WTC11 (cell line): ENCODE measurements at regions not wholly inside any gene's neighbourhood (a gene's known extent, or its start where the extent isn't known, plus 50 kb on each side); places are given as distances from the start of the nearest gene placed in this dataset.

ENCODE experiments used
- ATAC-seq: fragments of 200-7000 bp; cut with Tn5 transposase; 2 replicates; pipeline ENCODE4 v1.10.0; 2021; ENCODE audit warnings: mild to moderate bottlenecking, moderate library complexity
- CTCF ChIA-PET: fragments of 300-600 bp; sonication (Branson Sonifier 250); formaldehyde crosslinking; loops from one replicate; lab custom pipeline; 2021; ENCODE audit warnings: antibody characterized with exemption; lab: Charles Lee
- POLR2A ChIA-PET: fragments of 350-600 bp; sonication (Branson Sonifier 250); formaldehyde crosslinking; loops from one replicate; lab custom pipeline; 2021; ENCODE audit warnings: antibody characterized with exemption; lab: Charles Lee
- DNase-seq: peaks from one replicate; pipeline ENCODE4 v3.0.0; 2021; ENCODE audit warnings: low spot score
- H3K27ac Mint-ChIP-seq: 2 replicates; pipeline ENCODE4 v1.8.0; 2021; ENCODE audit warnings: mixed read lengths
- H3K27me3 Mint-ChIP-seq: 2 replicates; pipeline ENCODE4 v1.8.0; 2021; ENCODE audit warnings: low read depth, mild to moderate bottlenecking, moderate library complexity, mixed read lengths
- H3K36me3 Mint-ChIP-seq: 2 replicates; pipeline ENCODE4 v1.8.0; 2021; ENCODE audit warnings: mixed read lengths
- H3K4me1 Mint-ChIP-seq: 2 replicates; pipeline ENCODE4 v1.8.0; 2022; ENCODE audit warnings: mixed read lengths
- H3K4me3 Mint-ChIP-seq: 2 replicates; pipeline ENCODE4 v1.8.0; 2021; ENCODE audit warnings: mild to moderate bottlenecking, moderate library complexity, mixed read lengths
- H3K9me3 Mint-ChIP-seq: 2 replicates; pipeline ENCODE4 v1.8.0; 2021; ENCODE audit warnings: mixed read lengths
- ARID4B ChIP-seq: sonication (generic); formaldehyde crosslinking; IDR thresholded peaks from 2 replicates; pipeline ENCODE4 v1.8.0; 2023; ENCODE audit warnings: missing genetic modification reagents, mild to moderate bottlenecking, borderline replicate concordance
- CBFB ChIP-seq: sonication (generic); formaldehyde crosslinking; IDR thresholded peaks from 2 replicates; pipeline ENCODE4 v1.8.1; 2022; ENCODE audit warnings: mild to moderate bottlenecking, low read depth, missing genetic modification reagents
- CREM ChIP-seq: sonication (generic); formaldehyde crosslinking; IDR thresholded peaks from 2 replicates; pipeline ENCODE4 v1.8.1; 2022; ENCODE audit warnings: mild to moderate bottlenecking, missing genetic modification reagents, moderate library complexity
- E2F1 ChIP-seq: sonication (generic); formaldehyde crosslinking; IDR thresholded peaks from 2 replicates; pipeline ENCODE4 v1.8.0; 2022; ENCODE audit warnings: mild to moderate bottlenecking, missing genetic modification reagents
- EMX1 ChIP-seq: fragments of 250-450 bp; sonication (Bioruptor Pico); IDR thresholded peaks from 2 replicates; pipeline ENCODE4 v1.8.0; 2021; ENCODE audit warnings: mild to moderate bottlenecking
- ERG ChIP-seq: fragments of 250-450 bp; sonication (Bioruptor Pico); IDR thresholded peaks from 2 replicates; pipeline ENCODE4 v1.8.0; 2021; ENCODE audit warnings: mild to moderate bottlenecking
- ETV6 ChIP-seq: sonication (generic); formaldehyde crosslinking; IDR thresholded peaks from 2 replicates; pipeline ENCODE4 v1.8.1; 2022; ENCODE audit warnings: mild to moderate bottlenecking, missing genetic modification reagents
- FOXJ3 ChIP-seq: sonication (generic); formaldehyde crosslinking; IDR thresholded peaks from 2 replicates; pipeline ENCODE4 v1.9.0; 2021; ENCODE audit warnings: missing genetic modification reagents, mild to moderate bottlenecking, borderline replicate concordance
- FOXP4 ChIP-seq: sonication (generic); formaldehyde crosslinking; IDR thresholded peaks from 2 replicates; pipeline ENCODE4 v1.8.0; 2022; ENCODE audit warnings: mild to moderate bottlenecking, missing genetic modification reagents
- GABPB1 ChIP-seq: sonication (generic); formaldehyde crosslinking; IDR thresholded peaks from 2 replicates; pipeline ENCODE4 v1.8.1; 2023; ENCODE audit warnings: mild to moderate bottlenecking, missing genetic modification reagents
- GRHL2 ChIP-seq: fragments of 250-450 bp; sonication (Bioruptor Pico); IDR thresholded peaks from 2 replicates; pipeline ENCODE4 v1.8.0; 2022; ENCODE audit warnings: mild to moderate bottlenecking, moderate library complexity; ENCODE audit not compliant: insufficient replicate concordance, severe bottlenecking
- GTF2I ChIP-seq: fragments of 250-450 bp; sonication (Bioruptor Pico); conservative IDR thresholded peaks from 2 replicates; pipeline ENCODE4 v1.4.0; 2021; ENCODE audit warnings: mild to moderate bottlenecking
- KAT7 ChIP-seq: sonication (generic); formaldehyde crosslinking; IDR thresholded peaks from 2 replicates; pipeline ENCODE4 v1.8.1; 2023; ENCODE audit warnings: missing genetic modification reagents, mild to moderate bottlenecking, borderline replicate concordance
- MAX ChIP-seq: sonication (generic); formaldehyde crosslinking; IDR thresholded peaks from 2 replicates; pipeline ENCODE4 v1.8.0; 2022; ENCODE audit warnings: mild to moderate bottlenecking, missing genetic modification reagents
- MLX ChIP-seq: sonication (generic); formaldehyde crosslinking; IDR thresholded peaks from 2 replicates; pipeline ENCODE4 v1.8.1; 2023; ENCODE audit warnings: mild to moderate bottlenecking, missing genetic modification reagents, moderate library complexity
- MYBL2 ChIP-seq: sonication (generic); formaldehyde crosslinking; IDR thresholded peaks from 2 replicates; pipeline ENCODE4 v1.8.1; 2023; ENCODE audit warnings: mild to moderate bottlenecking, moderate library complexity, missing genetic modification reagents
- RORB ChIP-seq: fragments of 250-450 bp; sonication (Bioruptor Pico); IDR thresholded peaks from 2 replicates; pipeline ENCODE4 v1.9.0; 2021; ENCODE audit warnings: mild to moderate bottlenecking
- SP1 ChIP-seq: sonication (generic); formaldehyde crosslinking; conservative IDR thresholded peaks from 2 replicates; pipeline ENCODE4 v1.8.1; 2022; ENCODE audit warnings: missing genetic modification reagents
- TCF7 ChIP-seq: sonication (generic); formaldehyde crosslinking; IDR thresholded peaks from 2 replicates; pipeline ENCODE4 v1.8.0; 2022; ENCODE audit warnings: mild to moderate bottlenecking, low read depth, missing genetic modification reagents, moderate library complexity
- TP53 ChIP-seq: sonication (generic); formaldehyde crosslinking; IDR thresholded peaks from 2 replicates; pipeline ENCODE4 v1.8.1; 2023; ENCODE audit warnings: mild to moderate bottlenecking, missing genetic modification reagents
- ZNF138 ChIP-seq: sonication (generic); formaldehyde crosslinking; conservative IDR thresholded peaks from 2 replicates; pipeline ENCODE4 v1.8.1; 2022; ENCODE audit warnings: mild to moderate bottlenecking, moderate library complexity, missing genetic modification reagents
- ZNF232 ChIP-seq: sonication (generic); formaldehyde crosslinking; IDR thresholded peaks from 2 replicates; pipeline ENCODE4 v1.8.0; 2022; ENCODE audit warnings: mild to moderate bottlenecking, missing genetic modification reagents
- ZNF416 ChIP-seq: fragments of 250-450 bp; sonication (Bioruptor Pico); IDR thresholded peaks from 2 replicates; pipeline ENCODE4 v1.9.0; 2021; ENCODE audit warnings: mild to moderate bottlenecking, inconsistent platforms
- ZSCAN18 ChIP-seq: fragments of 250-450 bp; sonication (Bioruptor Pico); IDR thresholded peaks from 2 replicates; pipeline ENCODE4 v2.1.2; 2022; ENCODE audit warnings: mild to moderate bottlenecking, moderate library complexity

- TF ChIP-seq ARID4B (CRISPR knock-in tag) = no peak
- TF ChIP-seq GABPB1 (CRISPR knock-in tag) = no peak
- TF ChIP-seq ZNF416 (CRISPR knock-in tag) = no peak
- TF ChIP-seq GTF2I = no peak
- no peak for TF ChIP-seq GRHL2 (CRISPR knock-in tag)
- TF ChIP-seq MAX (CRISPR knock-in tag) = no peak
- no peak for TF ChIP-seq FOXJ3
- TF ChIP-seq TP53 (CRISPR knock-in tag) = no peak
- TF ChIP-seq ZNF138 (CRISPR knock-in tag) = no peak
- TF ChIP-seq MYBL2 (CRISPR knock-in tag) = no peak
- no peak for TF ChIP-seq ETV6 (CRISPR knock-in tag)
- TF ChIP-seq, all 79 proteins: peak for 0
Measured at GRCh38 chr13:19059016-19059780, 122.4 kb downstream of the TUBA3C start (continued).

- no peak for ATAC-seq
- no peak for DNase-seq
- Mint-ChIP-seq H3K9me3 (peaks cover 48% of the 10 kb centered on the region), H3K27ac (no peak overlapping the region), H3K4me1 (no peaks in the 10 kb centered on the region), H3K4me3 (no peak overlapping the region), H3K27me3 (peaks cover 12% of the 10 kb centered on the region), H3K36me3 (peaks cover 71% of the 10 kb centered on the region)
- ChIA-PET POLR2A (no interaction called here), CTCF (no interaction called here)
- TF ChIP-seq CREM (CRISPR knock-in tag) = no peak
- TF ChIP-seq CBFB = no peak
- no peak for TF ChIP-seq KAT7 (CRISPR knock-in tag)
- TF ChIP-seq MAX (CRISPR knock-in tag) = no peak
- TF ChIP-seq GRHL2 (CRISPR knock-in tag) = no peak
- TF ChIP-seq ZSCAN18 (CRISPR knock-in tag) = no peak
- TF ChIP-seq EMX1 (CRISPR knock-in tag) = no peak
- TF ChIP-seq RORB (CRISPR knock-in tag) = no peak
- TF ChIP-seq ZNF416 (CRISPR knock-in tag) = no peak
- TF ChIP-seq TCF7 (CRISPR knock-in tag) = no peak
- no peak for TF ChIP-seq SP1
- TF ChIP-seq MLX (CRISPR knock-in tag) = no peak
- no peak for TF ChIP-seq ZNF232 (CRISPR knock-in tag)
- no peak for TF ChIP-seq ERG (CRISPR knock-in tag)
- TF ChIP-seq FOXP4 (CRISPR knock-in tag) = no peak
- TF ChIP-seq E2F1 (CRISPR knock-in tag) = no peak
Measured at GRCh38 chr13:19058566-19058965, 123.1 kb downstream of the TUBA3C start.
